ENCODE measurements at regions not wholly inside any gene's neighbourhood (a gene's known extent, or its start where the extent isn't known, plus 50 kb on each side); places are given as distances from the start of the nearest gene placed in this dataset.

GRCh38 chr18:30568333-30568732, 474.2 kb downstream of the DSC3 start (continued):
- TF ChIP-seq PATZ1 (CRISPR knock-in tag; IDR thresholded peaks at IDR 0.05): no peak

- ChIA-PET POLR2A (no interaction called here), CTCF (ENCODE audit: low intra/inter-chr PET ratio, low total read pairs) (no interaction called here)
- Histone ChIP-seq H2AFZ (ENCODE audit: low read length) (no peak overlapping the region), H3K4me1 (ENCODE audit: insufficient read depth, low read length) (no peaks in the 10 kb centered on the region), H3K27me3 (ENCODE audit: control insufficient read depth in 1 of 2, insufficient read depth in 2 of 2, low read length in 2 of 2) (no peaks in the 10 kb centered on the region), H3K9me3 (ENCODE audit: low read length) (no peaks in the 10 kb centered on the region), H3K4me3 (replicated peaks in 1 of 3; ENCODE audit: insufficient read depth in 1 of 3, low read depth in 2 of 3, low read length in 3 of 3) (no peak overlapping the region), H3K79me2 (ENCODE audit: insufficient read depth, low read length) (no peaks in the 10 kb centered on the region), H3K27ac (ENCODE audit: extremely low read length, insufficient read depth, low read length) (no peak overlapping the region), H3K36me3 (replicated peaks in 1 of 2; ENCODE audit: control insufficient read depth in 1 of 2, insufficient read depth in 2 of 2, low read length in 2 of 2) (no peaks in the 10 kb centered on the region), H3K9ac (ENCODE audit: insufficient read depth, low read depth, low read length) (no peak overlapping the region), H3K4me2 (ENCODE audit: low read depth, low read length) (no peak overlapping the region), H4K20me1 (ENCODE audit: insufficient read depth, low read length) (no peaks in the 10 kb centered on the region)
- 8% methylated on average over 1 of the region's 1 CpG for WGBS (ENCODE audit: low lambda C conversion rate)
- FAIRE-seq: no peak
- DNase-seq (ENCODE audit: low spot score): no peak
- in situ Hi-C loops (cut with HindIII; ENCODE audit: extremely low pct_ligation_motif_present, low pct_unique_long_range_greater_than_20kb): no loop called here
- peak; percentile 50 for TF ChIP-seq NFE2L2 (IDR thresholded peaks at IDR 0.05; ENCODE audit: low read length)
- no peak for TF ChIP-seq ZNF768 (CRISPR knock-in tag; IDR thresholded peaks at IDR 0.05)
- ATAC-seq: no peak
- intact Hi-C loops (cut with micrococcal nuclease; ENCODE audit: unreplicated experiment): no loop called here
- no TSS peak for BruUV-seq (replicated peaks)
Measured at GRCh38 chr18:30566877-30567276, 475.7 kb downstream of the DSC3 start.

- H3K27me3 ChIP-seq (ENCODE audit: control insufficient read depth in 1 of 2, insufficient read depth in 2 of 2, low read length in 2 of 2): no peaks in the 10 kb centered on the region
- H2AFZ ChIP-seq (ENCODE audit: low read length): no peak overlapping the region
- H4K20me1 ChIP-seq (ENCODE audit: insufficient read depth, low read length): no peaks in the 10 kb centered on the region
- H3K9ac ChIP-seq (ENCODE audit: insufficient read depth, low read depth, low read length): no peak overlapping the region
- DNase-seq (ENCODE audit: low spot score): no peak
- H3K79me2 ChIP-seq (ENCODE audit: insufficient read depth, low read length): no peaks in the 10 kb centered on the region
- 0% methylated on average over 1 of the region's 1 CpG for WGBS (ENCODE audit: low lambda C conversion rate)
- CTCF ChIA-PET (ENCODE audit: low intra/inter-chr PET ratio, low total read pairs): no interaction called here
- H3K4me1 ChIP-seq (ENCODE audit: insufficient read depth, low read length): no peaks in the 10 kb centered on the region
- no peak overlapping the region for H3K27ac ChIP-seq (ENCODE audit: extremely low read length, insufficient read depth, low read length)
- BruUV-seq (replicated peaks): no TSS peak
- POLR2A ChIA-PET: no interaction called here
- ATAC-seq: no peak
- no peaks in the 10 kb centered on the region for H3K36me3 ChIP-seq (replicated peaks in 1 of 2; ENCODE audit: control insufficient read depth in 1 of 2, insufficient read depth in 2 of 2, low read length in 2 of 2)
- no peak overlapping the region for H3K4me3 ChIP-seq (replicated peaks in 1 of 3; ENCODE audit: insufficient read depth in 1 of 3, low read depth in 2 of 3, low read length in 3 of 3)
- H3K4me2 ChIP-seq (ENCODE audit: low read depth, low read length): no peak overlapping the region
- no peaks in the 10 kb centered on the region for H3K9me3 ChIP-seq (ENCODE audit: low read length)
- FAIRE-seq: no peak
- intact Hi-C loops (cut with micrococcal nuclease; ENCODE audit: unreplicated experiment) (no loop called here), in situ Hi-C loops (cut with HindIII; ENCODE audit: extremely low pct_ligation_motif_present, low pct_unique_long_range_greater_than_20kb) (no loop called here)
- TF ChIP-seq RAD21 (CRISPR knock-in tag; IDR thresholded peaks at IDR 0.05): no peak
- TF ChIP-seq ZNF142 (CRISPR knock-in tag; IDR thresholded peaks at IDR 0.05): no peak
- TF ChIP-seq AFF4 (CRISPR knock-in tag; IDR thresholded peaks at IDR 0.05): no peak
Measured at GRCh38 chr18:30562231-30562630, 480.3 kb downstream of the DSC3 start.
